Common myeloid progenitor, CD34-positive (primary cell): ENCODE measurements at regions not wholly inside any gene's neighbourhood (a gene's known extent, or its start where the extent isn't known, plus 50 kb on each side); places are given as distances from the start of the nearest gene placed in this dataset.

ENCODE experiments used
- CTCF ChIA-PET: fragments of 350-600 bp; sonication (Branson Sonifier 250); formaldehyde crosslinking; loops from one replicate; lab custom pipeline; 2021; ENCODE audit warnings: antibody characterized with exemption; lab: Charles Lee
- POLR2A ChIA-PET: fragments of 350-600 bp; sonication (Branson Sonifier 250); formaldehyde crosslinking; loops from one replicate; lab custom pipeline; 2021; ENCODE audit warnings: antibody characterized with exemption; lab: Charles Lee
- DNase-seq, 3 donors: peaks; one replicate each; pipeline versions ENCODE4 v3.0.0 to v3.0.0-alpha.2; 2013
- H3K27ac ChIP-seq, 2 experiments: 1 replicate in 1 of 2; 2 replicates in 1 of 2; pipeline ENCODE4 v1.7.0; 2013; ENCODE audit warnings: inconsistent platforms in 2 of 2, low read length in 2 of 2, mild to moderate bottlenecking in 2 of 2, low read depth in 1 of 2, moderate library complexity in 1 of 2; ENCODE audit not compliant: severe bottlenecking in 2 of 2, insufficient read depth in 1 of 2, poor library complexity in 1 of 2
- H3K27me3 ChIP-seq, 5 experiments: replicated peaks in 2 of 5; 1 replicate in 3 of 5; 2 replicates in 2 of 5; pipeline versions ENCODE4 v1.6.1 to v1.7.0; 2013; ENCODE audit warnings: low read length in 4 of 5, mild to moderate bottlenecking in 2 of 5, moderate library complexity in 2 of 5, inconsistent platforms in 1 of 5; ENCODE audit not compliant: insufficient read depth in 5 of 5, control insufficient read depth in 4 of 5
- H3K36me3 ChIP-seq, 4 experiments: 1 replicate in 2 of 4; 2 replicates in 2 of 4; pipeline versions ENCODE4 v1.6.1 to v1.7.0; 2013; ENCODE audit warnings: low read length in 3 of 4, control low read depth in 1 of 4, mild to moderate bottlenecking in 1 of 4; ENCODE audit not compliant: control insufficient read depth in 4 of 4, insufficient read depth in 4 of 4
- H3K4me1 ChIP-seq, 4 experiments: 1 replicate in 3 of 4; 2 replicates in 1 of 4; pipeline versions ENCODE4 v1.6.1 to v1.7.1; 2013; ENCODE audit warnings: low read length in 3 of 4, mild to moderate bottlenecking in 3 of 4, control low read depth in 1 of 4, inconsistent platforms in 1 of 4, moderate library complexity in 1 of 4; ENCODE audit not compliant: control insufficient read depth in 4 of 4, insufficient read depth in 4 of 4; ENCODE audit errors: control extremely low read depth in 1 of 4
- H3K4me3 ChIP-seq, 7 experiments: 1 replicate in 4 of 7; 2 replicates in 3 of 7; pipeline versions ENCODE4 v1.5.1 to v1.7.0; 2013; ENCODE audit warnings: mild to moderate bottlenecking in 7 of 7, low read length in 6 of 7, moderate library complexity in 6 of 7, inconsistent platforms in 2 of 7, low read depth in 2 of 7, control low read depth in 1 of 7; ENCODE audit not compliant: insufficient read depth in 4 of 7, control insufficient read depth in 1 of 7; ENCODE audit errors: extremely low read depth in 1 of 7
- H3K9me3 ChIP-seq, 5 experiments: 1 replicate in 4 of 5; 2 replicates in 1 of 5; pipeline versions ENCODE4 v1.6.1 to v1.7.1; 2013; ENCODE audit warnings: low read length in 4 of 5, mild to moderate bottlenecking in 2 of 5, inconsistent platforms in 1 of 5, low read depth in 1 of 5, moderate library complexity in 1 of 5; ENCODE audit not compliant: control insufficient read depth in 4 of 5, insufficient read depth in 2 of 5; ENCODE audit errors: control extremely low read depth in 1 of 5
- WGBS: methylation state at CpG from one replicate; pipeline ENCODE4 v1.1.5; 2013; ENCODE audit not compliant: insufficient coverage; 5-methylcytosine and 5-hydroxymethylcytosine counted together

DNA sequence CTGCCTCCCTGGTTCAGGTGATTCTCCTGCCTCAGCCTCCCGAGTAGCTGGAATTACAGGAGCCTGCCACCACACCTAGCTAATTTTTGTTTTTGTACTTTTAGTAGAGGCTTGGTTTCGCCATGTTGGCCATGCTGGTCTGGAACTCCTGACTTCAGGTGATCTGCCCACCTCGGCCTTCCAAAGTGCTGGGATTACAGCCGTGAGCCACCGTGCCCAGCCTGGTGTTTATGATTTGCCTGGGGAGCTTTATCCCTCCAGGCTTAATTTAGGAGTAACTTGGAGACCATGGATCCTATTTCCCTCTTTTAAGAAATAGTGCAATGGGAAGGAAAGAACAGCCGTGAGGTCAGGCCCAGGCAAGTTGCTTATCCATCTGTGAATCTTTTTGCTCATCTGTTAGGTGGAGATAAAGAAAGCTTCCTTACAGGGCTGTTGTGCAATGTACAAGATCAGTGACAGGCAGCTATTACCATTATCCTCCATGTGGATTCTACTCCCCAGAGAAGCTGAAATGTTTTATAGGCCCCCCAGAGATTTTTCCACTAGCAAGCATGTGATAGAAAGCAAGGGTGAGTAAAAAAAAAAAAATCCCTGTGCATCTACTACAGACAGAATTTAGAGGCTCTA, 104.9 kb upstream of the MGAT5 start:
- peak; percentile 14 to 76 (median 59) for DNase-seq

DNA sequence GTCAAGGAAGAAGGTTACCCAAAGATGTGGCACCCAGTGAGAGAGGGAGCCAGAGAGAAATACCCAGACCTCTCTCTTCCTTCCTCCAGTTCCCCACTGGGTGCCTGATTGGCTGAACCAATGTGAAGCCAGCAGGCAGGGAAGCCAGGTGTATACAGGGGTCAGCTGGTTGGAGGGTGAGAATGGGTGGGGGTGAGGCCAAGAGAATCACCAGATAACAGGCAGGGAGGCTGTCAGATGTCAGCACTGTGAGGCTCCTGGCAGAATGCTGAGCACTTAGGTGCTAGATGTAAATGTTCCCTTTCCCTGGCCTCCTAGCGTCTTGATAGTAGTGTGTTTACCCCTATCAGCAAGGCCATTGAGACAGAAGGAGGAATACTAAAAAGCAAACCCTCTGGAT, 104.0 kb upstream of the MGAT5 start:
- no peaks in the 10 kb centered on the region for H3K9me3 ChIP-seq
- H3K27me3 ChIP-seq = no peaks in the 10 kb centered on the region
- ChIA-PET CTCF (interaction anchor here (1.3 to 2.3 kb wide), 3 partner anchors 10 to 262 kb away, joined by 3 to 10 read pairs (median 6); no protein-coding TSS in a partner anchor), POLR2A (interaction anchor here (0.5 to 1.1 kb wide), 3 partner anchors 31 to 76 kb away, joined by 3 read pairs; no protein-coding TSS in a partner anchor)
- H3K4me1 ChIP-seq = peaks cover 5 to 16% (median 12%) of the 10 kb centered on the region in 4 experiments
- no peak for DNase-seq
- H3K27ac ChIP-seq = no peak overlapping the region
- no peak overlapping the region for H3K4me3 ChIP-seq
- 100% methylated on average over 1 of the region's 1 CpG for WGBS
- H3K36me3 ChIP-seq = peaks cover 0 to 3% (median 0%) of the 10 kb centered on the region in 4 experiments

More for the DNA sequence above, 104.9 kb upstream of the MGAT5 start:
- H3K27me3 ChIP-seq = no peaks in the 10 kb centered on the region
- peak overlapping the region in 1 of 2 experiments; percentile 46 for H3K27ac ChIP-seq
- peaks cover 0 to 3% (median 1%) of the 10 kb centered on the region in 4 experiments for H3K36me3 ChIP-seq
- 87% methylated on average over 6 of the region's 6 CpGs for WGBS
- ChIA-PET CTCF (interaction anchor here (0.9 to 2.3 kb wide), 5 partner anchors 11 to 263 kb away, joined by 3 to 10 read pairs (median 3); no protein-coding TSS in a partner anchor), POLR2A (interaction anchor here (0.6 to 1.1 kb wide), 2 partner anchors 32 to 77 kb away, joined by 3 read pairs; no protein-coding TSS in a partner anchor)
- no peak overlapping the region for H3K4me3 ChIP-seq
- H3K9me3 ChIP-seq = no peaks in the 10 kb centered on the region
- peaks cover 5 to 16% (median 12%) of the 10 kb centered on the region in 4 experiments for H3K4me1 ChIP-seq

GRCh38 chr2:134150760-134151159, 103.1 kb upstream of the MGAT5 start:
- POLR2A ChIA-PET = no interaction called here
- CTCF ChIA-PET = no interaction called here
- H3K27ac ChIP-seq = no peak overlapping the region

GRCh38 chr2:134152045-134153010, 101.5 kb upstream of the MGAT5 start:
- CTCF ChIA-PET = no interaction called here
- Histone ChIP-seq H3K9me3 (no peaks in the 10 kb centered on the region), H3K27me3 (no peaks in the 10 kb centered on the region), H3K4me1 (peaks cover 5 to 16% (median 12%) of the 10 kb centered on the region in 4 experiments), H3K27ac (no peak overlapping the region), H3K36me3 (peaks cover 0 to 4% (median 2%) of the 10 kb centered on the region in 4 experiments), H3K4me3 (no peak overlapping the region)
- 98% methylated on average over 16 of the region's 23 CpGs for WGBS
- POLR2A ChIA-PET = no interaction called here
- DNase-seq = no peak

More at GRCh38 chr2:134150760-134151159, 103.1 kb upstream of the MGAT5 start:
- Histone ChIP-seq H3K4me3 (no peak overlapping the region), H3K36me3 (peaks cover 0 to 3% (median 0%) of the 10 kb centered on the region in 4 experiments), H3K4me1 (peaks cover 5 to 16% (median 12%) of the 10 kb centered on the region in 4 experiments), H3K27me3 (no peaks in the 10 kb centered on the region), H3K9me3 (no peaks in the 10 kb centered on the region)
- DNase-seq = no peak
- 100% methylated on average over 3 of the region's 3 CpGs for WGBS

DNA sequence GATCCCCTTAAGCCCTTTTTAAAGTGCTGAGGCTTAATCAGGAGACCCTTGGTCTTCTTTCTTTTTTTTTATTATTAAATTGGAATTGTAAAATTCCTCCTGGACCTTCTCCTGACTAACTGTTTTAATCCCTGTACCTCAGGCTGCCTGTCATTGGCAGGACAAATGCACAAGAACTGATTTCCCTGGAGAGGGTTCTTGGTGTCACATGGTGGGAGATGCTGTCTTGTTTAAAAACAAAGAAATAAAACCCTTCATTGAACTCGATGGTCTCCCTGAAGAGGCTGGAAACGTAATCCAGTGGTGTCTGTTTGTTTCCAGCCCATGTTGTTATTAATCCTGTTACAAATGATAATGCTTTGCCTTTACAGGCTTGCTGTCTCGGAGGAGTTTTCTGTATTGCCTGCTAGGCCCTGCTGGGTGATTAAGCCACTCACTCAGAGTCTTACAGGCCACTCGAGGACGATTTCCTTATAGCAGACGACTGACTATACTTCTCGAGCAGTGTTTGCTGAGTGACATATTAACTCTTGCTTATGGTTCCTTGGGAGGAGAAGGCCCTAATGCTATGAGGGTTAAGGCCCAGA, 100.5 kb upstream of the MGAT5 start:
- Histone ChIP-seq H3K9me3 (no peaks in the 10 kb centered on the region), H3K27me3 (no peaks in the 10 kb centered on the region), H3K36me3 (peaks cover 0 to 4% (median 2%) of the 10 kb centered on the region in 4 experiments), H3K27ac (no peak overlapping the region), H3K4me3 (no peak overlapping the region), H3K4me1 (peaks cover 5 to 16% (median 12%) of the 10 kb centered on the region in 4 experiments)
- DNase-seq = no peak
- 94% methylated on average over 3 of the region's 7 CpGs for WGBS
- ChIA-PET CTCF (no interaction called here), POLR2A (no interaction called here)

DNA sequence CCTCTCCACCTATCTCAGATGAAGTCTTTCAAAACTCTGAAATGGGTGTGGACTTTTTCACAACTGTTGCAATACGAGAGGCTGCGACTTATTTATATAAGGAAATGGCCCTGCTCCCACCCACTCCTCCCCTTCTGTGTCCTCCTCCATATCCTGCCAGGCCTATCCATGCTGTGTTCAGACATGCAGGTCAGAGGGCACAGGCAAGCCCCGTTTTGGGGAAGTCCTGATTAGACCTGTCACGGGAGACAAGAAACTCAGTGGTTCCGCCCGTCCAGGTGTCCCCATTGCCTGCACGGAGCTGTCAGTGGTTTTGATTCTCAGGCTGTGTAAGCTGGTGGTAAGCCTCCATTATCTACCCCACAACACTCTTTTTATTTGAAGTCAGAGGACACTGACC, 99.6 kb upstream of the MGAT5 start:
- no peak overlapping the region for H3K27ac ChIP-seq
- POLR2A ChIA-PET = no interaction called here

More for the DNA sequence above, 99.6 kb upstream of the MGAT5 start:
- CTCF ChIA-PET = no interaction called here
- H3K27me3 ChIP-seq = no peaks in the 10 kb centered on the region
- H3K9me3 ChIP-seq = no peaks in the 10 kb centered on the region
- 88% methylated on average over 6 of the region's 7 CpGs for WGBS
- no peak overlapping the region for H3K4me3 ChIP-seq
- no peak for DNase-seq
- peaks cover 0 to 4% (median 2%) of the 10 kb centered on the region in 4 experiments for H3K36me3 ChIP-seq
- H3K4me1 ChIP-seq = peaks cover 5 to 10% (median 8%) of the 10 kb centered on the region in 4 experiments
